K562 (cell line): ENCODE measurements at regions not wholly inside any gene's neighbourhood (a gene's known extent, or its start where the extent isn't known, plus 50 kb on each side); places are given as distances from the start of the nearest gene placed in this dataset.

Experiments
- ATAC-seq: fragments of 200-7000 bp; cut with Tn5 transposase; 3 replicates; pipeline ENCODE4 v1.9.1; 2020; ENCODE audit warnings: moderate library complexity
- BruUV-seq: library from RNA; stranded (reverse); fragments of 400-500 nt; replicated peaks from 2 replicates; lab custom pipeline; 2021; lab: Mats Ljungman, UMichigan
- CTCF ChIA-PET: fragments of 300-600 bp; formaldehyde crosslinking; extraction: SDS; loops from one replicate; lab custom pipeline; 2021; ENCODE audit warnings: low intra/inter-chr PET ratio; lab: Yijun Ruan, JAX
- POLR2A ChIA-PET: fragments of 300-600, 350-650 bp; sonication (Branson Sonifier 250); formaldehyde crosslinking; extraction: SDS; loops from one replicate; lab custom pipeline; 2021; ENCODE audit warnings: antibody characterized with exemption, inconsistent platforms; lab: Yijun Ruan, JAX
- DNase-seq, 4 experiments: peaks; one replicate each; pipeline versions ENCODE4 v3.0.0 to v3.0.0-alpha.2; 2011 to 2018; ENCODE audit warnings: low spot score in 3 of 4, mixed read lengths in 3 of 4; ENCODE audit errors: extremely low read depth in 1 of 4
- FAIRE-seq: peaks from 2 replicates; lab custom pipeline; 2011; peaks lifted over from hg19 to GRCh38; lab: Jason Lieb, UNC
- H2AFZ ChIP-seq: 2 replicates; pipeline ENCODE4 v1.6.0; 2011; ENCODE audit warnings: low read depth, low read length, control low read depth, inconsistent platforms
- H3K27ac ChIP-seq: fragments of 200-600 bp; 3 replicates; pipeline ENCODE4 v1.8.0; 2011; ENCODE audit warnings: low read depth, mild to moderate bottlenecking, control low read depth, inconsistent platforms, low read length, moderate library complexity, mixed read lengths; ENCODE audit errors: extremely low read depth
- H3K27me3 ChIP-seq, 2 experiments: fragments of 300-600 bp in 1 of 2; 2 replicates in 1 of 2; 3 replicates in 1 of 2; pipeline versions ENCODE4 v1.6.0 to v1.8.0; 2011; ENCODE audit warnings: inconsistent platforms in 2 of 2, low read length in 2 of 2, mild to moderate bottlenecking in 1 of 2, mixed read lengths in 1 of 2, moderate library complexity in 1 of 2; ENCODE audit not compliant: control insufficient read depth in 2 of 2, insufficient read depth in 2 of 2
- H3K36me3 ChIP-seq: fragments of 300-600 bp; 3 replicates; pipeline ENCODE4 v1.8.0; 2011; ENCODE audit warnings: mild to moderate bottlenecking, low read length, inconsistent platforms; ENCODE audit not compliant: control insufficient read depth, insufficient read depth
- H3K4me1 ChIP-seq, 2 experiments: fragments of 200-600 bp in 1 of 2; replicated peaks in 1 of 2; 2 replicates in 1 of 2; 3 replicates in 1 of 2; pipeline versions ENCODE4 v1.5.1 to v1.8.0; 2011; ENCODE audit warnings: inconsistent platforms in 2 of 2, low read length in 2 of 2, mild to moderate bottlenecking in 1 of 2, mixed read lengths in 1 of 2, moderate library complexity in 1 of 2; ENCODE audit not compliant: control insufficient read depth in 2 of 2, insufficient read depth in 2 of 2
- H3K4me2 ChIP-seq: 2 replicates; pipeline ENCODE4 v1.6.1; 2011; ENCODE audit warnings: low read length, control low read depth, inconsistent platforms, mixed read lengths; ENCODE audit not compliant: insufficient read depth
- H3K4me3 ChIP-seq: fragments of 200-600 bp; sonication (generic), shearing (Covaris generic); 2 replicates; pipeline ENCODE4 v1.5.1; 2016; ENCODE audit warnings: control low read depth, inconsistent platforms
- H3K79me2 ChIP-seq: fragments of 200-600 bp; 3 replicates; pipeline ENCODE4 v1.8.0; 2011; ENCODE audit warnings: low read length, inconsistent platforms; ENCODE audit not compliant: control insufficient read depth, insufficient read depth
- H3K9ac ChIP-seq, 2 experiments: 2 replicates each; pipeline versions ENCODE4 v1.6.0 to v1.6.1; 2011; ENCODE audit warnings: low read depth in 2 of 2, low read length in 2 of 2, control low read depth in 1 of 2, inconsistent platforms in 1 of 2, mild to moderate bottlenecking in 1 of 2, mixed read lengths in 1 of 2; ENCODE audit not compliant: insufficient read depth in 1 of 2
- H3K9me1 ChIP-seq: one replicate; pipeline ENCODE4 v1.6.0; 2011; ENCODE audit warnings: inconsistent platforms, mild to moderate bottlenecking, low read length, moderate library complexity; ENCODE audit not compliant: control insufficient read depth, insufficient read depth
- H3K9me3 ChIP-seq: replicated peaks from 2 replicates; pipeline ENCODE4 v1.5.1; 2011; ENCODE audit warnings: low read depth, low read length, inconsistent platforms; ENCODE audit not compliant: control insufficient read depth, insufficient read depth
- H4K20me1 ChIP-seq: replicated peaks from 2 replicates; pipeline ENCODE4 v1.6.1; 2011; ENCODE audit warnings: low read length, inconsistent platforms, mixed read lengths; ENCODE audit not compliant: control insufficient read depth, insufficient read depth
- ETV1 ChIP-seq: fragments of 450-650 bp; conservative IDR thresholded peaks from 2 replicates; pipeline ENCODE4 v1.6.1; 2016; ENCODE audit warnings: missing genetic modification characterization, control low read depth, low read depth, missing compliant biosample characterization
- HDAC6 ChIP-seq: IDR thresholded peaks from 2 replicates; pipeline ENCODE4 v1.6.1; 2012; ENCODE audit warnings: low read depth, mild to moderate bottlenecking, control low read depth, inconsistent platforms, low read length, moderate library complexity
- POLR3G ChIP-seq: IDR thresholded peaks from 2 replicates; pipeline ENCODE4 v1.6.1; 2011; ENCODE audit not compliant: insufficient read length, insufficient replicate concordance; ENCODE audit errors: extremely low read depth
- RBBP5 ChIP-seq: fragments of 200-600 bp; sonication (generic); IDR thresholded peaks from 2 replicates; pipeline ENCODE4 v1.6.1; 2012; ENCODE audit warnings: borderline replicate concordance, mild to moderate bottlenecking, low read length, control low read depth, inconsistent platforms; ENCODE audit not compliant: insufficient read depth, poor library complexity, severe bottlenecking
- RNF2 ChIP-seq: sonication (generic); IDR thresholded peaks from 2 replicates; pipeline ENCODE4 v1.6.1; 2016
- SREBF1 ChIP-seq: fragments of 150-350 bp; IDR thresholded peaks from 2 replicates; pipeline ENCODE4 v1.6.1; 2014; ENCODE audit warnings: antibody characterized with exemption, low read depth, low read length, borderline replicate concordance
- whole genome bisulfite sequencing: fragments of 100-300 bp; shearing (Covaris generic); methylation state at CpG from one replicate; pipeline ENCODE4 v1.1.6; 2016; ENCODE audit warnings: low coverage, mixed read lengths; ENCODE audit not compliant: insufficient coverage; ENCODE audit errors: missing lambda C conversion rate; 5-methylcytosine and 5-hydroxymethylcytosine counted together
- in situ Hi-C: fragments of 300-500 bp; cut with MboI; formaldehyde crosslinking; loops from 4 replicates; pipeline ENCODE4 v1.15.0; 2018; ENCODE audit warnings: inconsistent platforms, mixed read lengths
- intact Hi-C: fragments of 100-400 bp; cut with micrococcal nuclease; formaldehyde crosslinking; loops from 2 replicates; pipeline ENCODE4 v1.14.2; 2022
- TF ChIP-seq, protein P1 (sequence below): fragments of 450-650 bp; formaldehyde crosslinking; IDR thresholded peaks from 2 replicates; pipeline ENCODE4 v1.4.0; 2020; ENCODE audit warnings: mild to moderate bottlenecking, mixed read lengths
- TF ChIP-seq, protein P2 (sequence below): fragments of 250-450 bp; sonication (Bioruptor Pico); IDR thresholded peaks from 2 replicates; pipeline ENCODE4 v1.8.0; 2022; ENCODE audit warnings: inconsistent platforms, mild to moderate bottlenecking, moderate library complexity, borderline replicate concordance

DNA sequence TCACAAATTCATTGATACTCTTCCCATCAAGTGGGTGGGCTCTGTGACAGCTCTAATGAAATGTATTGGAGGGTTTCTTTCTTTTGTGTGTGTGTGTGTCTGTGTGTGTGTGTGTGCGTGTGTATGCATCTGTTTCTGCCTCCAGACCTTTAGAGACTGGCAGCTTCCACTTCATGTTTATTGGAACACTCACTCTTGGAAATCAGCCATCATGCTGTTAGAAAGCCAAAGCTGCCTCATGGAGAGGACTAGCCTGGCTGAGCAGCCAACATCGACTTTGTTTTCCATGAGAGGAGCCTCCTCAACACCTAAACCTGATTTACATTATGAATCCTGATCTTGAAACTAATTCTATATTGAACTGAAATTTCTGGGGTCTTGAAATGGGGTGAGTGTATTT is 128.5 kb upstream of the FAM174A start:
- Histone ChIP-seq H3K27me3 (no peaks in the 10 kb centered on the region), H3K9me3 (no peaks in the 10 kb centered on the region), H3K36me3 (no peaks in the 10 kb centered on the region), H2AFZ (no peak overlapping the region), H3K79me2 (no peaks in the 10 kb centered on the region), H4K20me1 (no peaks in the 10 kb centered on the region), H3K27ac (no peak overlapping the region), H3K4me2 (no peak overlapping the region), H3K4me3 (no peak overlapping the region), H3K9ac (no peak overlapping the region), H3K9me1 (no peaks in the 10 kb centered on the region), H3K4me1 (no peaks in the 10 kb centered on the region)
- CTCF ChIA-PET = no interaction called here
- TF ChIP-seq, protein P1, sequence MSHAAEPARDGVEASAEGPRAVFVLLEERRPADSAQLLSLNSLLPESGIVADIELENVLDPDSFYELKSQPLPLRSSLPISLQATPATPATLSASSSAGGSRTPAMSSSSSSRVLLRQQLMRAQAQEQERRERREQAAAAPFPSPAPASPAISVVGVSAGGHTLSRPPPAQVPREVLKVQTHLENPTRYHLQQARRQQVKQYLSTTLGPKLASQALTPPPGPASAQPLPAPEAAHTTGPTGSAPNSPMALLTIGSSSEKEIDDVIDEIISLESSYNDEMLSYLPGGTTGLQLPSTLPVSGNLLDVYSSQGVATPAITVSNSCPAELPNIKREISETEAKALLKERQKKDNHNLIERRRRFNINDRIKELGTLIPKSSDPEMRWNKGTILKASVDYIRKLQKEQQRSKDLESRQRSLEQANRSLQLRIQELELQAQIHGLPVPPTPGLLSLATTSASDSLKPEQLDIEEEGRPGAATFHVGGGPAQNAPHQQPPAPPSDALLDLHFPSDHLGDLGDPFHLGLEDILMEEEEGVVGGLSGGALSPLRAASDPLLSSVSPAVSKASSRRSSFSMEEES (CRISPR knock-in tag) = no peak
- TF ChIP-seq RNF2 (no peak), POLR3G (no peak), HDAC6 (no peak), RBBP5 (no peak), SREBF1 (no peak), ETV1 (tag) (no peak)
- TF ChIP-seq, protein P2, sequence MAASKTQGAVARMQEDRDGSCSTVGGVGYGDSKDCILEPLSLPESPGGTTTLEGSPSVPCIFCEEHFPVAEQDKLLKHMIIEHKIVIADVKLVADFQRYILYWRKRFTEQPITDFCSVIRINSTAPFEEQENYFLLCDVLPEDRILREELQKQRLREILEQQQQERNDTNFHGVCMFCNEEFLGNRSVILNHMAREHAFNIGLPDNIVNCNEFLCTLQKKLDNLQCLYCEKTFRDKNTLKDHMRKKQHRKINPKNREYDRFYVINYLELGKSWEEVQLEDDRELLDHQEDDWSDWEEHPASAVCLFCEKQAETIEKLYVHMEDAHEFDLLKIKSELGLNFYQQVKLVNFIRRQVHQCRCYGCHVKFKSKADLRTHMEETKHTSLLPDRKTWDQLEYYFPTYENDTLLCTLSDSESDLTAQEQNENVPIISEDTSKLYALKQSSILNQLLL (CRISPR knock-in tag) = no peak
- no peak for FAIRE-seq
- POLR2A ChIA-PET = no interaction called here
- intact Hi-C loops (no loop called here), in situ Hi-C loops (no loop called here)
- no TSS peak for BruUV-seq
- WGBS = 0% methylated on average over 2 of the region's 2 CpGs
- no peak for ATAC-seq
- no peak for DNase-seq
